ENCODE measurements at regions not wholly inside any gene's neighbourhood (a gene's known extent, or its start where the extent isn't known, plus 50 kb on each side); places are given as distances from the start of the nearest gene placed in this dataset.

- Histone ChIP-seq H3F3A (ENCODE audit: insufficient read depth) (no peaks in the 10 kb centered on the region), H3K4me3 (no peak overlapping the region), H4K20me1 (ENCODE audit: insufficient read depth) (no peaks in the 10 kb centered on the region), H3K27ac (no peak overlapping the region), H3K4me1 (ENCODE audit: insufficient read depth) (no peaks in the 10 kb centered on the region), H3K4me2 (ENCODE audit: unreplicated experiment) (no peak overlapping the region), H3K9me3 (ENCODE audit: low read depth) (no peaks in the 10 kb centered on the region), H3K36me3 (ENCODE audit: low read depth) (no peaks in the 10 kb centered on the region), H3K79me2 (ENCODE audit: insufficient read depth) (no peaks in the 10 kb centered on the region), H3K9me2 (ENCODE audit: insufficient read depth) (no peaks in the 10 kb centered on the region), H3K27me3 (replicated peaks; ENCODE audit: insufficient read depth) (no peaks in the 10 kb centered on the region), H2AFZ (no peak overlapping the region), H3K9ac (no peak overlapping the region)
- TF ChIP-seq EZH2phosphoT487 (IDR thresholded peaks at IDR 0.05; ENCODE audit: insufficient read depth, low read depth) (no peak), EZH2 (IDR thresholded peaks at IDR 0.05; ENCODE audit: insufficient read depth, poor library complexity, severe bottlenecking) (no peak)
- WGBS, 2 experiments (ENCODE audit: low coverage in 1 of 2, low lambda C conversion rate in 2 of 2, missing lambda C conversion rate in 2 of 2) = 13 to 17% methylated on average over 9 of the region's 9 CpGs
- DNase-seq = no peak
- in situ Hi-C loops (cut with MboI) = loop anchor here (10.0 to 25.0 kb wide), 3 partner anchors 201 to 899 kb away; no protein-coding TSS in a partner anchor
These were observed 581.0 kb upstream of the TMEM132C start for GRCh38 chr12:127685931-127686330.

GRCh38 chr12:127687181-127687580 is 579.8 kb upstream of the TMEM132C start:
- DNase-seq = no peak
- WGBS, 2 experiments (ENCODE audit: low coverage in 1 of 2, low lambda C conversion rate in 2 of 2, missing lambda C conversion rate in 2 of 2) = 14 to 15% methylated on average over 2 of the region's 2 CpGs
- Histone ChIP-seq H3K9me2 (ENCODE audit: insufficient read depth) (no peaks in the 10 kb centered on the region), H2AFZ (no peak overlapping the region), H3K9me3 (ENCODE audit: low read depth) (no peaks in the 10 kb centered on the region), H4K20me1 (ENCODE audit: insufficient read depth) (no peaks in the 10 kb centered on the region), H3K9ac (no peak overlapping the region), H3K79me2 (ENCODE audit: insufficient read depth) (no peaks in the 10 kb centered on the region), H3K4me2 (ENCODE audit: unreplicated experiment) (no peak overlapping the region), H3K27me3 (replicated peaks; ENCODE audit: insufficient read depth) (no peaks in the 10 kb centered on the region), H3K4me3 (no peak overlapping the region), H3K4me1 (ENCODE audit: insufficient read depth) (no peaks in the 10 kb centered on the region), H3F3A (ENCODE audit: insufficient read depth) (no peaks in the 10 kb centered on the region), H3K36me3 (ENCODE audit: low read depth) (no peaks in the 10 kb centered on the region), H3K27ac (no peak overlapping the region)
- in situ Hi-C loops (cut with MboI) = loop anchor here (10.0 to 25.0 kb wide), 3 partner anchors 202 to 900 kb away; no protein-coding TSS in a partner anchor
- no peak for TF ChIP-seq EZH2 (IDR thresholded peaks at IDR 0.05; ENCODE audit: insufficient read depth, poor library complexity, severe bottlenecking)
- TF ChIP-seq EZH2phosphoT487 (IDR thresholded peaks at IDR 0.05; ENCODE audit: insufficient read depth, low read depth) = no peak

GRCh38 chr12:127688906-127689428 is 578.0 kb upstream of the TMEM132C start:
- Histone ChIP-seq H3K9ac (no peak overlapping the region), H3K27ac (no peak overlapping the region), H3K9me3 (ENCODE audit: low read depth) (no peaks in the 10 kb centered on the region), H3K36me3 (ENCODE audit: low read depth) (no peaks in the 10 kb centered on the region), H3K27me3 (replicated peaks; ENCODE audit: insufficient read depth) (no peaks in the 10 kb centered on the region), H3K9me2 (ENCODE audit: insufficient read depth) (no peaks in the 10 kb centered on the region), H4K20me1 (ENCODE audit: insufficient read depth) (no peaks in the 10 kb centered on the region), H2AFZ (no peak overlapping the region), H3K4me3 (no peak overlapping the region), H3K4me1 (ENCODE audit: insufficient read depth) (no peaks in the 10 kb centered on the region), H3F3A (ENCODE audit: insufficient read depth) (no peaks in the 10 kb centered on the region), H3K4me2 (ENCODE audit: unreplicated experiment) (no peak overlapping the region), H3K79me2 (ENCODE audit: insufficient read depth) (no peaks in the 10 kb centered on the region)
- in situ Hi-C loops (cut with MboI) = loop anchor here (10.0 to 25.0 kb wide), 3 partner anchors 204 to 902 kb away; no protein-coding TSS in a partner anchor
- 80 to 89% methylated on average over 5 of the region's 5 CpGs for WGBS, 2 experiments (ENCODE audit: low coverage in 1 of 2, low lambda C conversion rate in 2 of 2, missing lambda C conversion rate in 2 of 2)
- TF ChIP-seq EZH2phosphoT487 (IDR thresholded peaks at IDR 0.05; ENCODE audit: insufficient read depth, low read depth) (no peak), EZH2 (IDR thresholded peaks at IDR 0.05; ENCODE audit: insufficient read depth, poor library complexity, severe bottlenecking) (no peak)
- no peak for DNase-seq

GRCh38 chr12:127690161-127690560 is 576.8 kb upstream of the TMEM132C start:
- no peaks in the 10 kb centered on the region for H3K27me3 ChIP-seq (replicated peaks; ENCODE audit: insufficient read depth)
- H3K9me3 ChIP-seq (ENCODE audit: low read depth) = no peaks in the 10 kb centered on the region
- in situ Hi-C loops (cut with MboI) = loop anchor here (25.0 kb wide), 2 partner anchors 578 to 903 kb away; no protein-coding TSS in a partner anchor
- DNase-seq = no peak
- H3K4me3 ChIP-seq = no peak overlapping the region
- H3K9ac ChIP-seq = no peak overlapping the region
- no peak overlapping the region for H3K4me2 ChIP-seq (ENCODE audit: unreplicated experiment)
- no peaks in the 10 kb centered on the region for H3F3A ChIP-seq (ENCODE audit: insufficient read depth)
- H3K4me1 ChIP-seq (ENCODE audit: insufficient read depth) = no peaks in the 10 kb centered on the region
- H3K27ac ChIP-seq = no peak overlapping the region
- H3K36me3 ChIP-seq (ENCODE audit: low read depth) = no peaks in the 10 kb centered on the region
- H3K79me2 ChIP-seq (ENCODE audit: insufficient read depth) = no peaks in the 10 kb centered on the region
- 85 to 91% methylated on average over 5 of the region's 5 CpGs for WGBS, 2 experiments (ENCODE audit: low coverage in 1 of 2, low lambda C conversion rate in 2 of 2, missing lambda C conversion rate in 2 of 2)
- no peaks in the 10 kb centered on the region for H4K20me1 ChIP-seq (ENCODE audit: insufficient read depth)
- TF ChIP-seq EZH2phosphoT487 (IDR thresholded peaks at IDR 0.05; ENCODE audit: insufficient read depth, low read depth) (no peak), EZH2 (IDR thresholded peaks at IDR 0.05; ENCODE audit: insufficient read depth, poor library complexity, severe bottlenecking) (no peak)
- no peaks in the 10 kb centered on the region for H3K9me2 ChIP-seq (ENCODE audit: insufficient read depth)
- no peak overlapping the region for H2AFZ ChIP-seq

All from GM23248 (cell line).